COLO668 (cell line): ENCODE measurements at regions not wholly inside any gene's neighbourhood (a gene's known extent, or its start where the extent isn't known, plus 50 kb on each side); places are given as distances from the start of the nearest gene placed in this dataset.

ENCODE experiments used
- DNase-seq: peaks from one replicate; lab custom pipeline; 2025; ENCODE audit not compliant: unreplicated experiment; lab: John Stamatoyannopoulos, UW

- DNase-seq, result no peak
Measured at GRCh38 chr18:77329651-77330050, 80.0 kb downstream of the GALR1 start.

- DNase-seq, result no peak
Measured at GRCh38 chr18:77334876-77335275, 85.2 kb downstream of the GALR1 start.

GRCh38 chr18:77337604-77338003, 88.0 kb downstream of the GALR1 start:
- DNase-seq, result no peak

GRCh38 chr18:77339093-77339492, 89.4 kb downstream of the GALR1 start:
- no peak for DNase-seq

GRCh38 chr18:77339623-77340022, 90.0 kb downstream of the GALR1 start:
- DNase-seq, result no peak

- no peak for DNase-seq
Measured at GRCh38 chr18:77340815-77341214, 91.2 kb downstream of the GALR1 start.

GRCh38 chr18:77341527-77342325, 92.1 kb downstream of the GALR1 start:
- DNase-seq, result no peak

- DNase-seq, result no peak
Measured at GRCh38 chr18:77342736-77343135, 93.1 kb downstream of the GALR1 start.

GRCh38 chr18:77343846-77344510, 94.3 kb downstream of the GALR1 start:
- DNase-seq, result no peak

GRCh38 chr18:77344786-77345500, 95.3 kb downstream of the GALR1 start:
- no peak for DNase-seq

GRCh38 chr18:77346208-77346810, 96.7 kb downstream of the GALR1 start:
- DNase-seq, result no peak

- peak; percentile 15 for DNase-seq
Measured at GRCh38 chr18:77353349-77353748, 103.7 kb downstream of the GALR1 start.

- no peak for DNase-seq
Measured at GRCh38 chr18:77359561-77360314, 110.1 kb downstream of the GALR1 start.

- DNase-seq, result no peak
Measured at GRCh38 chr18:77360315-77361190, 110.9 kb downstream of the GALR1 start.

GRCh38 chr18:77361382-77361781, 111.7 kb downstream of the GALR1 start:
- no peak for DNase-seq

GRCh38 chr18:77365667-77366066, 116.0 kb downstream of the GALR1 start:
- DNase-seq, result no peak

- DNase-seq, result no peak
Measured at GRCh38 chr18:77366067-77366719, 116.5 kb downstream of the GALR1 start.

- DNase-seq, result peak; percentile 84
Measured at GRCh38 chr18:77366720-77367641, 117.3 kb downstream of the GALR1 start.
